ENCODE measurements at regions not wholly inside any gene's neighbourhood (a gene's known extent, or its start where the extent isn't known, plus 50 kb on each side); places are given as distances from the start of the nearest gene placed in this dataset.

DNA sequence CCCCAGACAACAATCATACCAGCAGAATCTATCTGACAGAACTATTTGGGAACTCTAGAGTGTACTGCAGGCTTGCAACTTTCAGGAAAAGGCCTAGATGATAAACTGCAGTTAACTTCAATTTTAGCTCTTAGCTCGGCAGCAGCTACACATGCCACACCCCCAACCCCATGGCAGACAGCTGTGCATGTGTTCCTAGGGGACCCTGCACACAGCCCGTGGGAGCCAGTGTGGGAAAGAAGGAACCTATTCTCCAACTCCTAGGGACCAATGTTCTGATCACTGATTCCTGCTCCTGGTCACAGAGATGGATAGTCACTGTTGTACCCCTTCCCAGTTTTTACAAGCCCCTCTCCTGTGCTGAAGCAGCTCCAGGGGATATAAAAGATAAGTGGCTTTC lies 179.6 kb downstream of the DRD1 start:
- intact Hi-C loops (cut with DNase I; ENCODE audit: low total_unique reads): no loop called here
- Histone ChIP-seq H3K4me1 (no peaks in the 10 kb centered on the region), H3K36me3 (no peaks in the 10 kb centered on the region), H3K4me3 (no peak overlapping the region), H3K27ac (no peak overlapping the region), H3K27me3 (replicated peaks in 1 of 7) (no peaks in the 10 kb centered on the region), H3K9me3 (peaks cover 0 to 16% (median 0%) of the 10 kb centered on the region in 8 donors)
- no peak for DNase-seq
- 39 to 71% (median 54%) methylated on average over 2 of the region's 2 CpGs for WGBS, 5 donors
- no peak for TF ChIP-seq POLR2A (IDR thresholded peaks at IDR 0.05)
- TF ChIP-seq POLR2AphosphoS5 (IDR thresholded peaks at IDR 0.05): no peak
- TF ChIP-seq, protein P1, sequence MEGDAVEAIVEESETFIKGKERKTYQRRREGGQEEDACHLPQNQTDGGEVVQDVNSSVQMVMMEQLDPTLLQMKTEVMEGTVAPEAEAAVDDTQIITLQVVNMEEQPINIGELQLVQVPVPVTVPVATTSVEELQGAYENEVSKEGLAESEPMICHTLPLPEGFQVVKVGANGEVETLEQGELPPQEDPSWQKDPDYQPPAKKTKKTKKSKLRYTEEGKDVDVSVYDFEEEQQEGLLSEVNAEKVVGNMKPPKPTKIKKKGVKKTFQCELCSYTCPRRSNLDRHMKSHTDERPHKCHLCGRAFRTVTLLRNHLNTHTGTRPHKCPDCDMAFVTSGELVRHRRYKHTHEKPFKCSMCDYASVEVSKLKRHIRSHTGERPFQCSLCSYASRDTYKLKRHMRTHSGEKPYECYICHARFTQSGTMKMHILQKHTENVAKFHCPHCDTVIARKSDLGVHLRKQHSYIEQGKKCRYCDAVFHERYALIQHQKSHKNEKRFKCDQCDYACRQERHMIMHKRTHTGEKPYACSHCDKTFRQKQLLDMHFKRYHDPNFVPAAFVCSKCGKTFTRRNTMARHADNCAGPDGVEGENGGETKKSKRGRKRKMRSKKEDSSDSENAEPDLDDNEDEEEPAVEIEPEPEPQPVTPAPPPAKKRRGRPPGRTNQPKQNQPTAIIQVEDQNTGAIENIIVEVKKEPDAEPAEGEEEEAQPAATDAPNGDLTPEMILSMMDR (IDR thresholded peaks at IDR 0.05 in 8 of 11, conservative IDR thresholded peaks at IDR 0.05 in 3 of 11): no peak

DNA sequence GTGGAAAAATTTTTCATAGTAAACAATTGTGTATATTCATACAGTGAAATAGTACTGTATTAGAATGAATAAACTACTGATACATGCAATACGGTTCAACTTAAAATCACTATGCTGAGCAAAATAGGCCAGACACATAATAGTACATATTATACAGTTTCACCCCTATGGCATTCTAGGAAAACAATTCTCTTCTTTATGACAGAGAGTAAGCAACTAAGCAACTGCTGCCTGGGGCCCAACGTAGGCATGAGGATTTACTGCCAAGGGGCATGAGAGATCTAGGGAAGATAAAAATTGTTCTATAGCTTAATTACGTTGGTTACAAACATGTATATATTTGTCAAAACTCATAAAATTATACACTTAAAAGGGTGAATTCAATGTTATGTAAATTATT lies 180.2 kb downstream of the DRD1 start:
- 88 to 96% (median 89%) methylated on average over 3 of the region's 3 CpGs for WGBS, 5 donors
- Histone ChIP-seq H3K36me3 (no peaks in the 10 kb centered on the region), H3K9me3 (peaks cover 0 to 16% (median 0%) of the 10 kb centered on the region in 8 donors), H3K27ac (no peak overlapping the region), H3K4me1 (no peaks in the 10 kb centered on the region), H3K27me3 (replicated peaks in 1 of 7) (no peaks in the 10 kb centered on the region), H3K4me3 (no peak overlapping the region)
- intact Hi-C loops (cut with DNase I; ENCODE audit: low total_unique reads): no loop called here
- no peak for DNase-seq
- no peak for TF ChIP-seq POLR2A (IDR thresholded peaks at IDR 0.05)
- TF ChIP-seq, protein P1 (IDR thresholded peaks at IDR 0.05 in 8 of 11, conservative IDR thresholded peaks at IDR 0.05 in 3 of 11): no peak
- TF ChIP-seq POLR2AphosphoS5 (IDR thresholded peaks at IDR 0.05): no peak

DNA sequence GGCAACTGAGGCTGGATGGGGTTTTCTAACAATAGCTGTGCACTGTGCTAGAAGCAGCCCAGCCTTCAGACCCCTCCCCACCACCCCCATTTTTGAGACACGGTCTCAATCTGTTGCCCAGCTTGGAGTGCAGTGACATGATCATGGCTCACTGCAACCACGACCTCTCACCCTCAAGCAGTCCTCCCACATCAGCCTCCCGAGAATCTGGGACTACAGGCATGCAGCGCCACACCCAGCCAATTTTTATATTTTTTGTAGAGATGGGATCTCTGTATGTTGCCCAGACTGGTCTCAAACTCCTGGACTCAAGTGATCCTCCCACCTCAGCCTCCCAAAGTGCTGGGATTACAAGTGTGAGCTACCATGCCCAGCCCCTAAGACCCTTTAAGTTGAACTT lies 182.5 kb downstream of the DRD1 start:
- DNase-seq: no peak
- no peaks in the 10 kb centered on the region for H3K36me3 ChIP-seq
- no peaks in the 10 kb centered on the region for H3K4me1 ChIP-seq
- WGBS, 5 donors: 65 to 80% (median 76%) methylated on average over 4 of the region's 4 CpGs
- H3K27ac ChIP-seq: no peak overlapping the region
- TF ChIP-seq POLR2A (IDR thresholded peaks at IDR 0.05) (no peak), POLR2AphosphoS5 (IDR thresholded peaks at IDR 0.05) (no peak)
- TF ChIP-seq, protein P1 (IDR thresholded peaks at IDR 0.05 in 8 of 11, conservative IDR thresholded peaks at IDR 0.05 in 3 of 11): no peak
- H3K9me3 ChIP-seq: peaks cover 0 to 11% (median 0%) of the 10 kb centered on the region in 8 donors
- H3K4me3 ChIP-seq: no peak overlapping the region
- intact Hi-C loops (cut with DNase I; ENCODE audit: low total_unique reads): no loop called here
- H3K27me3 ChIP-seq (replicated peaks in 1 of 7): peaks cover 0 to 4% (median 0%) of the 10 kb centered on the region in 7 donors

DNA sequence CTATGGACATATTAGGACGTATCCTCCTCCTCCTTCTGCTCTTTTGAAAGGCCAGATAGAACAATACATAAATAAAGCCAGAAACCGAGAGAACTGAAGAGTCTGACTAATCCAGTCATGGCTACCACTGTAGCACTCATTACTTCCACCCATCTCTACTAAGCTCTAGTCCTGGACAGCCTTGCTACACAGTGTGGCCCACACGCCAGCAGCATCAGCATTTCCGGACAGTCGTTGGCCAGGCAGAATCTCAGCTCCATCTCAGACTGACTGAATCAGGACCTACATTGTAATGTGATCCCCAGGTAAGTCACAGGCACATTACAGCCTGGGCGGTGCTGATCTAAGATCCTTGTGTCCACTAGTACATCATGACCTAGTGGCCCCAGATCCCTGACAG lies 182.9 kb downstream of the DRD1 start:
- H3K9me3 ChIP-seq: peaks cover 0 to 11% (median 0%) of the 10 kb centered on the region in 8 donors
- no peaks in the 10 kb centered on the region for H3K4me1 ChIP-seq
- WGBS, 5 donors: 69 to 79% (median 75%) methylated on average over 6 of the region's 6 CpGs
- no peaks in the 10 kb centered on the region for H3K36me3 ChIP-seq
- H3K4me3 ChIP-seq: no peak overlapping the region
- H3K27me3 ChIP-seq (replicated peaks in 1 of 7): peaks cover 0 to 4% (median 0%) of the 10 kb centered on the region in 7 donors
- no peak for DNase-seq
- intact Hi-C loops (cut with DNase I; ENCODE audit: low total_unique reads): no loop called here
- TF ChIP-seq POLR2AphosphoS5 (IDR thresholded peaks at IDR 0.05) (no peak), POLR2A (IDR thresholded peaks at IDR 0.05) (no peak)
- TF ChIP-seq, protein P1 (IDR thresholded peaks at IDR 0.05 in 8 of 11, conservative IDR thresholded peaks at IDR 0.05 in 3 of 11): no peak
- H3K27ac ChIP-seq: no peak overlapping the region

Measured in spleen (tissue), 11 donors.